Fibroblast of the conjunctiva (primary cell): ENCODE measurements at regions not wholly inside any gene's neighbourhood (a gene's known extent, or its start where the extent isn't known, plus 50 kb on each side); places are given as distances from the start of the nearest gene placed in this dataset.

Source experiments
- DNase-seq: peaks from one replicate; pipeline ENCODE4 v3.0.0-alpha.2; 2010; ENCODE audit warnings: low read depth

GRCh38 chrX:27924718-27925117 lies 56.5 kb downstream of the DCAF8L1 start:
- no peak for DNase-seq

- no peak for DNase-seq
Observed at GRCh38 chrX:27924261-27924660, 57.0 kb downstream of the DCAF8L1 start.

DNA sequence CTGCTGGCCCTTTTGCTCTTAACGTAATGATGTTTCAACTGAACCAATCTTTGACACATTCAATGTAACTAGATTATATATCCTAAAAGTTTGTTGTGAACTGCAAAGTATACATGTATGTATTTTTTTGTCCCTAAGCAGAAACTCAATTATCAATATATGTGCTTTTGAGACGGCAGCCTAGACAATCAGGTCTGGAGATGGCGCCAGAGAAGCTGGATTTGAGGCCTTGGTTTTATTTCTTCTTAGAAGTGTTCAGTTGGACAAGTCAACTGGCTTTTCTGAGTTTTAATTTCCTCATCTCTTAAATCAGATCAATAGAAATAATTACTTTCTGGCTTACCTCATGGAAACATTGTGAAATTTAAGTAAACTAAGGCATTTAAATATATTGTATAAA lies 62.5 kb downstream of the DCAF8L1 start:
- peak; percentile 1 for DNase-seq

GRCh38 chrX:27917713-27918500 lies 63.3 kb downstream of the DCAF8L1 start:
- no peak for DNase-seq

DNA sequence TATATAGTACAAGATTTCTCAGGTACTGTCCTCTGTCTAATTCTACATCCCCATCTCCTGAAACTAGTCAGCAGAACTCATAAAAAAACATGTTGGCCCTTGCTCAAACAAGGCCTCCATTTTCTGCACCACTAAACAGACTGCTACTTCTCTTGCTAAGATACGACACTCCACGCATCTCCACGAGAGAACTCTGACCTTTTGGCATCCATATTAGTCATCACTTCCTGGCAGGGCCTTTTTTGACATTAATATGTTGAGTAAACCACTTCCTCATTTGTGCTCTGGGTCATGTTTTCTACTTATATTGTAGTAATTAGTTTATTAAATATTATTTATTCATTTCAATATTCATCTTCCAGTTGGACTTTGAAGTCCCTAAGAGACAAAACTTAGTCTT lies 65.6 kb downstream of the DCAF8L1 start:
- DNase-seq, result peak; percentile 1

DNA sequence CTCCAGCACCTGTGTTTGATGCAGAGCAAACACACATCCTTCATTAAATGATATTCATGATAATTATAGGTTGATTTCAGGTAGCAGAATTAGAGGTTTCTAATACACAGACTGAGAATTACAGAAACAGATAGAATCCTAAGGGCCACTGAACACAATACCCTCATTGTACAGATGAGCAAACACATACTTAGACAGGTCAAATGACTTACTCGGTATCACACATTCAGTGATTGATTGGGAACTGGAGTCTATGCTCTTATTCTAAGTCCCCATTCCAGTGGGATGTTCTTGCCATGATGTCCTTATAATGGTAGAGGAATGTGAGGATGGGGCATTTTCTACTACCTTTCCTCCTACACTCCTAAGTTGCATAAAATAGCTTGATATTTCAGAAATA lies 70.8 kb downstream of the DCAF8L1 start:
- no peak for DNase-seq

GRCh38 chrX:27903960-27904359 lies 77.3 kb downstream of the DCAF8L1 start:
- DNase-seq, result no peak

GRCh38 chrX:27893871-27894270 lies 86.1 kb downstream of the MAGEB10 start:
- no peak for DNase-seq

- no peak for DNase-seq
Observed at GRCh38 chrX:27893211-27893610, 85.4 kb downstream of the MAGEB10 start.

- peak; percentile 3 for DNase-seq
Observed at GRCh38 chrX:27890611-27891010, 82.8 kb downstream of the MAGEB10 start.

DNA sequence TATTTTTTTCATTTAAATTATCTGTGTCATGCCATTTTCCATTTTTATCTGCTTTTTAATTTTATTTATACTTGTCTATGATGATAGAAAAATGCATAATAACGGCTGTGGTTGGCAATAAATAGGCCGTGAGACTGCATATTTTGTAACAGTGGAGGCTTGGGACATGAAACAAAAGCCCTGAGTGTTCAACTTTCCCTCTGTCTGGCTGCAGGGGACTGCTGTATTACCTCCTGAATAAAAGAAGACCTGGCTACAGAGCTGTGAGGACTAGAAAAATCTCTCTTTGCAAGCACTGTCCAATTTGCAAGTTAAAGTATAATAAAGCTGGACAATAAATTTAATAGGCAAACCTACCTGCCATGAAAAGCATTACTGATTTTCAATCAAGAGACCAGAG lies 82.1 kb downstream of the MAGEB10 start:
- no peak for DNase-seq

DNA sequence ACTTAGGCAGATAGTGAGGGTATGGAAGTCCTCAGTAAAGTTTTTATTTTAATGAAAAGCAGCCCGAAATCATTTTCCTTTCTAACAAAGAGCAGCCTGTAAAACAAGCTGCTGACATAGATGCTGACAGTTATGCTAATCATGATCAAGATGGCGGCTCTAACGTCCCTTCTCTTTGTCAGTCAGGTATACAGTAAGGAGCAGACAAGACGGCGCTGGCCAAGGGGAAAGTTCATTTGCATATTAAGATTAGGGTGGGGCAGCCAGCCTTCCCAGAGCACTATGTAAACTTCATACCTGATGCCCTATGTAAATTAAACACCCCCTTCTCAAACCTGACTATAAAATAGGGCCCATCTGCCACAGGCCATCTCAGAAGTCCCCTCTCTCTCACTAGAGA lies 76.9 kb downstream of the MAGEB10 start:
- no peak for DNase-seq

DNA sequence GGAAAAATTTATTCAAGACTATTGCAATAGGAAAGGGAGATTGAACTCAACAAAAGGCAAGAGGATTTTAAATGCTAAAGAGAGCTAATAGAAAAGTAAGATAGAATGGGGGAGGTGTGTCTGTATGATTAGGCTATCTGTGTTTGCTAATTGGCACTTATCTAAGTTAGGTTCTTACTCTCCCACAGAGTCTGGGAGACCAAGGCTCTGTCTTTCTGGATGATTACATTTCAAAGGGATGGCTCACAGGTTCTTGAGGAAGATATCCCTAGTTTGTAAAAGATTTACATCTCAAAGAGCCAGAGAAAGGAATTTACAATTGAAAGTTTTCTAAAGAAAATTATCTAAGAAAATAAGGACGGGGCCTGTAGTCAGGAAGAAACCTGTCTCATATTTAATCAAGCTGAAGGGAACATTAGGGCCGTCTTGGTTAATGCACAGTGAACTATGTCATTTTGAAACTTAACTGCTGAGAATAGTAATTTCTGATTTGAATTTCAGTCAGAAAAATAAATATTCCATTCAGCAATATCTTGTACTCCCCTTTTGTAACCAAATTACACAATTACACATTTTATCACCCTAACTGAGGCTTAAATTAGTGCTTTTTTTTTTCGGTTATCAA lies 75.8 kb downstream of the MAGEB10 start:
- DNase-seq, result no peak

GRCh38 chrX:27882695-27883094 lies 74.9 kb downstream of the MAGEB10 start:
- no peak for DNase-seq

DNA sequence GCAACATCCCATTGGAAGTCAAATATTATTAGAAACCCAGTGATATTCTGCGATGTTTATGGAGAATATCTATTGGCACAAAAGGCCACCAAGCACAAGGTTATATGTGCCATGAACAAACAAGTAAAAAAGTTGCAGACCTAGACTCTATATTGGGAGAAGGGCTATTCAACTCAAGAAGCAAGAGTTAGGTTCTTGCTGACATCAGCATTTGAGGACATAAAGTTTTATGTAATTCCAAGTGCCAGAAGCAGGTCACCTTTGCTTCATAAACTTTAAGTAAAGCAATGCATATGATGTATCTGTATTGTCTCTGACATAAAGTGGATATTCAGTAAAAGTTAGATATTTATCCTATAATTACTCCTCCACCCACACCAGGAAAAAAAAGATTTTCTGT lies 71.1 kb downstream of the MAGEB10 start:
- no peak for DNase-seq
